DND-41 (cell line): ENCODE measurements at regions not wholly inside any gene's neighbourhood (a gene's known extent, or its start where the extent isn't known, plus 50 kb on each side); places are given as distances from the start of the nearest gene placed in this dataset.

ENCODE experiments used
- ATAC-seq: fragments of 200-7000 bp; cut with Tn5 transposase; 3 replicates; pipeline ENCODE4 v1.9.1; 2021; ENCODE audit warnings: low read depth; ENCODE audit not compliant: insufficient read depth
- DNase-seq: peaks from one replicate; pipeline ENCODE4 v3.0.0-alpha.2; 2020
- H2AFZ ChIP-seq: 2 replicates; pipeline ENCODE4 v1.6.0; 2012; ENCODE audit warnings: low read depth, low read length
- H3K27ac ChIP-seq: 2 replicates; pipeline ENCODE4 v1.5.1; 2012; ENCODE audit warnings: low read length, inconsistent platforms
- H3K27me3 ChIP-seq: fragments of 200-600 bp; sonication (generic); 2 replicates; pipeline ENCODE4 v1.6.0; 2012; ENCODE audit warnings: low read length, mild to moderate bottlenecking, inconsistent platforms; ENCODE audit not compliant: insufficient read depth, poor library complexity
- H3K36me3 ChIP-seq: 2 replicates; pipeline ENCODE4 v1.5.1; 2012; ENCODE audit warnings: low read length, inconsistent platforms; ENCODE audit not compliant: insufficient read depth
- H3K4me1 ChIP-seq: 2 replicates; pipeline ENCODE4 v1.5.1; 2012; ENCODE audit warnings: mild to moderate bottlenecking, low read length; ENCODE audit not compliant: insufficient read depth
- H3K4me2 ChIP-seq: 2 replicates; pipeline ENCODE4 v1.6.0; 2012; ENCODE audit warnings: mild to moderate bottlenecking, moderate library complexity, low read length, inconsistent platforms; ENCODE audit not compliant: insufficient read depth
- H3K4me3 ChIP-seq, 2 experiments: fragments of 200-600 bp in 1 of 2; shearing (Covaris generic) in 1 of 2; 2 replicates each; pipeline ENCODE4 v1.5.1; 2012 to 2016; ENCODE audit warnings: inconsistent platforms in 2 of 2, low read length in 2 of 2, mild to moderate bottlenecking in 2 of 2, low read depth in 1 of 2, moderate library complexity in 1 of 2
- H3K79me2 ChIP-seq: 2 replicates; pipeline ENCODE4 v1.6.0; 2012; ENCODE audit warnings: low read length, inconsistent platforms; ENCODE audit not compliant: insufficient read depth
- H3K9ac ChIP-seq: 2 replicates; pipeline ENCODE4 v1.6.0; 2012; ENCODE audit warnings: low read depth, mild to moderate bottlenecking, inconsistent platforms, low read length, moderate library complexity
- H3K9me3 ChIP-seq: 2 replicates; pipeline ENCODE4 v1.5.1; 2012; ENCODE audit warnings: low read length, moderate library complexity, mild to moderate bottlenecking, inconsistent platforms; ENCODE audit not compliant: insufficient read depth, severe bottlenecking
- H4K20me1 ChIP-seq: 2 replicates; pipeline ENCODE4 v1.6.0; 2012; ENCODE audit warnings: low read length; ENCODE audit not compliant: insufficient read depth
- EZH2 ChIP-seq: IDR thresholded peaks from 3 replicates; pipeline ENCODE4 v1.6.1; 2012; ENCODE audit warnings: borderline replicate concordance, low read depth, mild to moderate bottlenecking, moderate library complexity, low read length, inconsistent platforms; ENCODE audit not compliant: severe bottlenecking
- TF ChIP-seq, protein P1 (sequence below): IDR thresholded peaks from 2 replicates; pipeline ENCODE4 v1.5.1; 2012; ENCODE audit warnings: borderline replicate concordance, low read length, moderate library complexity, mild to moderate bottlenecking; ENCODE audit not compliant: poor library complexity, severe bottlenecking; ENCODE audit errors: extremely low read depth

- Histone ChIP-seq H3K4me2 (no peak overlapping the region), H3K27me3 (peaks cover 11% of the 10 kb centered on the region), H3K9me3 (no peaks in the 10 kb centered on the region), H3K4me1 (peaks cover 3% of the 10 kb centered on the region; the same call in 1 of the 2 replicates), H3K36me3 (no peaks in the 10 kb centered on the region), H3K4me3 (no peak overlapping the region), H3K27ac (no peak overlapping the region), H4K20me1 (no peaks in the 10 kb centered on the region), H3K9ac (no peak overlapping the region), H2AFZ (no peak overlapping the region), H3K79me2 (no peaks in the 10 kb centered on the region)
- no peak for TF ChIP-seq EZH2
- TF ChIP-seq, protein P1, sequence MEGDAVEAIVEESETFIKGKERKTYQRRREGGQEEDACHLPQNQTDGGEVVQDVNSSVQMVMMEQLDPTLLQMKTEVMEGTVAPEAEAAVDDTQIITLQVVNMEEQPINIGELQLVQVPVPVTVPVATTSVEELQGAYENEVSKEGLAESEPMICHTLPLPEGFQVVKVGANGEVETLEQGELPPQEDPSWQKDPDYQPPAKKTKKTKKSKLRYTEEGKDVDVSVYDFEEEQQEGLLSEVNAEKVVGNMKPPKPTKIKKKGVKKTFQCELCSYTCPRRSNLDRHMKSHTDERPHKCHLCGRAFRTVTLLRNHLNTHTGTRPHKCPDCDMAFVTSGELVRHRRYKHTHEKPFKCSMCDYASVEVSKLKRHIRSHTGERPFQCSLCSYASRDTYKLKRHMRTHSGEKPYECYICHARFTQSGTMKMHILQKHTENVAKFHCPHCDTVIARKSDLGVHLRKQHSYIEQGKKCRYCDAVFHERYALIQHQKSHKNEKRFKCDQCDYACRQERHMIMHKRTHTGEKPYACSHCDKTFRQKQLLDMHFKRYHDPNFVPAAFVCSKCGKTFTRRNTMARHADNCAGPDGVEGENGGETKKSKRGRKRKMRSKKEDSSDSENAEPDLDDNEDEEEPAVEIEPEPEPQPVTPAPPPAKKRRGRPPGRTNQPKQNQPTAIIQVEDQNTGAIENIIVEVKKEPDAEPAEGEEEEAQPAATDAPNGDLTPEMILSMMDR = no peak
- no peak for DNase-seq
- ATAC-seq = no peak
Measured at GRCh38 chr1:53390736-53391135, 62.9 kb upstream of the LRP8 start.

DNA sequence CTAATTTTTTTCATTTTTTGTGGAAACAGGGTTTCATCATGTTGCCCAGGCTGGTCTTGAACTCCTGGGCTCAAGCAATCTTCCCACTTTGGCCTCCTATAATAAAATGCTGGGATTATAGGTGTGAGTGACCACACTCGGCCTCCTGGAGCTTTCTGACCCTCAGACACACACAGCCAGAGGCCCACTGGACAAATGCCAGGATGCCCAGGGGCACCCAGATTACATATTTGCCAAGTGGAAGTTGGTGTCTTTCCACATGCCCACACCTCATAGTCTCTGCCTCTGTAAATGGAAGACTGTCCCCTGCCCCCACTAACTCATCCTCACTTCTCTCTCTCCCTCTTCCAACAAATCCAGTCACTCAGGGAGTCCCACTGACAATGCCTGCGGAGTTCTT, 63.4 kb upstream of the LRP8 start:
- H3K9ac ChIP-seq = no peak overlapping the region
- TF ChIP-seq EZH2 = no peak
- TF ChIP-seq, protein P1 = no peak
- H3K9me3 ChIP-seq = no peaks in the 10 kb centered on the region
- H3K36me3 ChIP-seq = no peaks in the 10 kb centered on the region
- H3K4me2 ChIP-seq = no peak overlapping the region
- no peak for DNase-seq
- no peak for ATAC-seq
- H3K27ac ChIP-seq = no peak overlapping the region
- no peaks in the 10 kb centered on the region for H3K79me2 ChIP-seq
- H3K27me3 ChIP-seq = peaks cover 16% of the 10 kb centered on the region
- H3K4me3 ChIP-seq = no peak overlapping the region
- no peaks in the 10 kb centered on the region for H4K20me1 ChIP-seq
- no peak overlapping the region for H2AFZ ChIP-seq
- peaks cover 3% of the 10 kb centered on the region; the same call in 1 of the 2 replicates for H3K4me1 ChIP-seq

DNA sequence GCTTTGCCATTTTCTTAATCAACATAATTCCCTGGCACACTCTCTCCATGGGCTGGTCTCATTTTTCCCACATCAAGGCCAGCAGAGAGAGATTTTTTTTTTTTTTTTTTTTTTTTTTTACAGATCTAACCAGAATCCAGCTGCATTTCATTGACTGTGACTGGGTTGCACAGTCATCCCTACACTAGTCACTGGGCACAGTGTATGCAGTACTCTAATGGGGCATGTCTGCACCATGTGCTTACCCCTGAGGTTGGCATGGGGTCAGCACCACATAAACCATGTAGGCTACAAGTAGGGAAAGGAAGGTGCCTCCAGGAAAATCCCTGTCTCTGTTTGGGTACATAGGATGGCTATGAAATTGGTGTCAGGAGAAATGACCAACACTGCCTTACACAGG, 64.1 kb upstream of the LRP8 start:
- ATAC-seq = no peak
- Histone ChIP-seq H3K4me1 (peaks cover 3% of the 10 kb centered on the region; the same call in 1 of the 2 replicates), H3K79me2 (no peaks in the 10 kb centered on the region), H2AFZ (no peak overlapping the region), H3K4me3 (no peak overlapping the region), H3K9me3 (no peaks in the 10 kb centered on the region), H3K36me3 (no peaks in the 10 kb centered on the region), H3K27ac (no peak overlapping the region), H4K20me1 (no peaks in the 10 kb centered on the region), H3K4me2 (no peak overlapping the region), H3K9ac (0 out of 2 replicates have a peak overlapping the region, but pooled peaks have one; percentile 3), H3K27me3 (peaks cover 17% of the 10 kb centered on the region)
- TF ChIP-seq, protein P1 = no peak
- TF ChIP-seq EZH2 = no peak
- DNase-seq = no peak

DNA sequence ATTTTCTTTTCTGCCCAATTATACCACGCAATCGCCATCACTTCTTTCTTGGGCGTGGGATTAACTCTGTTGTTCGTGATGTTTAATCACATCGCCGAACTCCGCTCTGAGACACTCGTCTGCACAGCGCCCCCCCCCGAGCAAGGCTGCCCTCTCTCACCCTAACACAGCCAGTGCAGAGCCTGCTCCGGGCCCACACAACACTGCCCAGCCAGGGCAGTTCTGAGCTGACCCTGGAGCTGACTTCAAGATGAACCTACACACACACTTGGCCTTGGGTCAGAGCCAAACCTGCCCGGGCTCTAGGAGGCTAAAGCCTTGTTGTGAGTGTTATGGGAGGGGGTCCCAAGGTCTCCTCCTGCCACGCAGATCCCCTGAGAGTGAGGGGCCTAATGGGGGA, 64.6 kb upstream of the LRP8 start:
- H3K4me2 ChIP-seq = no peak overlapping the region
- H3K27ac ChIP-seq = no peak overlapping the region
- no peak for ATAC-seq
- H4K20me1 ChIP-seq = no peaks in the 10 kb centered on the region
- no peaks in the 10 kb centered on the region for H3K79me2 ChIP-seq
- no peaks in the 10 kb centered on the region for H3K9me3 ChIP-seq
- peaks cover 3% of the 10 kb centered on the region; the same call in 1 of the 2 replicates for H3K4me1 ChIP-seq
- H3K9ac ChIP-seq = no peak overlapping the region
- peaks cover 21% of the 10 kb centered on the region for H3K27me3 ChIP-seq
- H3K36me3 ChIP-seq = no peaks in the 10 kb centered on the region
- no peak for TF ChIP-seq EZH2
- TF ChIP-seq, protein P1 = no peak
- no peak overlapping the region for H3K4me3 ChIP-seq
- DNase-seq = no peak
- no peak overlapping the region for H2AFZ ChIP-seq
